Endothelial cell of umbilical vein (primary cell): ENCODE measurements at regions not wholly inside any gene's neighbourhood (a gene's known extent, or its start where the extent isn't known, plus 50 kb on each side); places are given as distances from the start of the nearest gene placed in this dataset.

ENCODE experiments used
- BruUV-seq: library from RNA; stranded (reverse); fragments of 400-500 nt; replicated peaks from 2 replicates; lab custom pipeline; 2021; lab: Mats Ljungman, UMichigan
- CTCF ChIA-PET: fragments of 300-600, 350-600 bp; sonication (Branson Sonifier 250); formaldehyde crosslinking; loops from one replicate; lab custom pipeline; 2021; ENCODE audit warnings: antibody characterized with exemption, inconsistent platforms; lab: Charles Lee
- POLR2A ChIA-PET: fragments of 300-600, 350-600 bp; sonication (Branson Sonifier 250); formaldehyde crosslinking; loops from one replicate; lab custom pipeline; 2021; ENCODE audit warnings: antibody characterized with exemption, inconsistent platforms; lab: Charles Lee
- DNase-seq: peaks from one replicate; pipeline ENCODE4 v3.0.0-alpha.2; 2011; ENCODE audit warnings: low read depth, low spot score
- FAIRE-seq: peaks from 2 replicates; lab custom pipeline; 2011; peaks lifted over from hg19 to GRCh38; lab: Jason Lieb, UNC
- H2AFZ ChIP-seq: 2 replicates; pipeline ENCODE4 v1.6.0; 2012; ENCODE audit warnings: low read depth, low read length, control low read depth, inconsistent platforms
- H3K27ac ChIP-seq: 2 replicates; pipeline ENCODE4 v1.5.1; 2011; ENCODE audit warnings: low read depth, mild to moderate bottlenecking, control low read depth, low read length, moderate library complexity; ENCODE audit not compliant: insufficient read depth
- H3K27me3 ChIP-seq, 2 experiments: 2 replicates each; pipeline versions ENCODE4 v1.6.0 to v1.6.1; 2011; ENCODE audit warnings: low read length in 2 of 2, mixed read lengths in 1 of 2; ENCODE audit not compliant: control insufficient read depth in 2 of 2, insufficient read depth in 2 of 2
- H3K36me3 ChIP-seq, 2 experiments: 2 replicates in 1 of 2; 3 replicates in 1 of 2; pipeline ENCODE4 v1.5.1; 2011; ENCODE audit warnings: low read length in 2 of 2, mild to moderate bottlenecking in 1 of 2, moderate library complexity in 1 of 2; ENCODE audit not compliant: control insufficient read depth in 2 of 2, insufficient read depth in 2 of 2; ENCODE audit errors: extremely low read depth in 1 of 2
- H3K4me1 ChIP-seq: 3 replicates; pipeline ENCODE4 v1.5.1; 2011; ENCODE audit warnings: mild to moderate bottlenecking, low read length; ENCODE audit not compliant: control insufficient read depth, insufficient read depth; ENCODE audit errors: extremely low read depth
- H3K4me2 ChIP-seq: 2 replicates; pipeline ENCODE4 v1.6.1; 2011; ENCODE audit warnings: low read length, control low read depth, mixed read lengths; ENCODE audit not compliant: insufficient read depth
- H3K4me3 ChIP-seq, 3 experiments: fragments of 200-600 bp in 1 of 3; sonication (generic), shearing (Covaris generic) in 1 of 3; replicated peaks in 1 of 3; 2 replicates each; pipeline ENCODE4 v1.5.1; 2011 to 2016; ENCODE audit warnings: control low read depth in 3 of 3, low read length in 3 of 3, mild to moderate bottlenecking in 2 of 3, inconsistent platforms in 1 of 3, low read depth in 1 of 3, moderate library complexity in 1 of 3; ENCODE audit not compliant: insufficient read depth in 1 of 3
- H3K79me2 ChIP-seq: 2 replicates; pipeline ENCODE4 v1.6.0; 2012; ENCODE audit warnings: low read length, inconsistent platforms; ENCODE audit not compliant: control insufficient read depth, insufficient read depth
- H3K9ac ChIP-seq: replicated peaks from 2 replicates; pipeline ENCODE3; 2011; ENCODE audit warnings: low read length, control low read depth; ENCODE audit not compliant: insufficient read depth; ENCODE audit errors: extremely low read depth
- H3K9me1 ChIP-seq: replicated peaks from 3 replicates; pipeline ENCODE4 v1.6.0; 2011; ENCODE audit warnings: mild to moderate bottlenecking, low read length; ENCODE audit not compliant: control insufficient read depth, insufficient read depth; ENCODE audit errors: extremely low read depth
- H3K9me3 ChIP-seq: replicated peaks from 2 replicates; pipeline ENCODE4 v1.5.1; 2012; ENCODE audit warnings: low read length, inconsistent platforms; ENCODE audit not compliant: control insufficient read depth, insufficient read depth
- H4K20me1 ChIP-seq: replicated peaks from 2 replicates; pipeline ENCODE3; 2011; ENCODE audit warnings: mild to moderate bottlenecking, low read length; ENCODE audit not compliant: control insufficient read depth, insufficient read depth; ENCODE audit errors: extremely low read depth
- EZH2 ChIP-seq: IDR thresholded peaks from 2 replicates; pipeline ENCODE4 v1.6.1; 2012; ENCODE audit warnings: borderline replicate concordance, low read depth, mild to moderate bottlenecking, moderate library complexity, low read length, inconsistent platforms; ENCODE audit not compliant: severe bottlenecking
- FOS ChIP-seq: IDR thresholded peaks from 2 replicates; pipeline ENCODE4 v1.6.1; 2011; ENCODE audit warnings: mild to moderate bottlenecking, low read length, moderate library complexity, borderline replicate concordance; ENCODE audit not compliant: insufficient read depth
- dilution Hi-C: fragments of 300-500 bp; cut with MboI; formaldehyde crosslinking; loops from one replicate; pipeline ENCODE4 v1.15.0; 2019; ENCODE audit warnings: low sequenced_read_pairs; ENCODE audit not compliant: extremely low pct_ligation_motif_present
- intact Hi-C: fragments of 100-400 bp; cut with micrococcal nuclease; formaldehyde crosslinking; loops from one replicate; pipeline ENCODE4 v1.10.0; 2022
- TF ChIP-seq, protein P1 (sequence below): IDR thresholded peaks from 2 replicates; pipeline ENCODE4 v1.6.1; 2011; ENCODE audit not compliant: insufficient read depth, insufficient read length

DNA sequence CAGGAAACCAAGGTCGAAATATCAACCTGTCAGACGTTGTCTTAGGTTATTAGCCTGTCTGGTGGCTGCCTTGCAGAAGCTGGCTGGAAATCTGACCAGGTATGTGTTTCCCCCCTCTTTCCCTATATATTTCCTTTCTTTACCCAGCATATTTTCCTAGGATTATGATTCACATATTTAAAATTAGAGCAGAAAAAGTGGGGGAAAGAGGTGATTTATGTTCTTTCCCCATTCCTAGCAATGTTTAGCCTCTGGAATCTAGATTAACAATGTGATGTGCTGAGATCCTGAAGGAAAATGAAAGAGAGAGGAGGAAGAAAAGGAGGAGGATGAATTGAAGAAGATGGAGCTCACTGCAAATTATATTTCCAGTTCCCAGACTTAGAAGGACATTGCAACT is 421.4 kb upstream of the AUTS2 start:
- Histone ChIP-seq H3K4me1 (no peaks in the 10 kb centered on the region), H3K4me2 (no peak overlapping the region), H3K27me3 (no peaks in the 10 kb centered on the region), H3K9me1 (no peaks in the 10 kb centered on the region), H3K9me3 (no peaks in the 10 kb centered on the region), H3K27ac (no peak overlapping the region), H3K9ac (no peak overlapping the region), H2AFZ (no peak overlapping the region), H3K79me2 (no peaks in the 10 kb centered on the region), H4K20me1 (no peaks in the 10 kb centered on the region), H3K36me3 (no peaks in the 10 kb centered on the region), H3K4me3 (no peak overlapping the region)
- TF ChIP-seq FOS = no peak
- POLR2A ChIA-PET = no interaction called here
- no peak for FAIRE-seq
- intact Hi-C loops (no loop called here), dilution Hi-C loops (no loop called here)
- CTCF ChIA-PET = no interaction called here
- no peak for DNase-seq
- BruUV-seq = no TSS peak

DNA sequence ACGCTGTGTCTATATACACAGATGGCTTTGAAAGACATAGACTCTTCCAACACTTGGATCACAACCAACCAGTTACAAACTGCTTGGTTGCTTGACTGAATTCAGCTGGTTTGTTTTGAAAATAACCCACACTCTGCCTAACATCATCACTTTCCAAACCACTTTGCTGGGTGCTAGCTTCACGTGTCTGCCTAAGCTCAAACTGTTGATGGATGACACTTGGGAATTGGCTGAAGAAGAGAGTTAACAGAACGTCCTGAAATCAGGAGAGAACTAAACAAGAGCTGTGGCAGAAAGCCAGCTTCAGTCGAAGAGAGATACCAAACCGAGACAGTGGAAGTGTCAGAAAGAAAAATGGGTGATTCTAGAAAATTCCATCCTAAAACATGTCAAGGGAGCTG is 420.8 kb upstream of the AUTS2 start:
- ChIA-PET CTCF (no interaction called here), POLR2A (no interaction called here)
- intact Hi-C loops = no loop called here
- no peak for TF ChIP-seq EZH2
- TF ChIP-seq, protein P1, sequence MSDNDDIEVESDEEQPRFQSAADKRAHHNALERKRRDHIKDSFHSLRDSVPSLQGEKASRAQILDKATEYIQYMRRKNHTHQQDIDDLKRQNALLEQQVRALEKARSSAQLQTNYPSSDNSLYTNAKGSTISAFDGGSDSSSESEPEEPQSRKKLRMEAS = no peak
- Histone ChIP-seq H3K4me3 (no peak overlapping the region), H2AFZ (no peak overlapping the region), H3K27ac (no peak overlapping the region), H4K20me1 (no peaks in the 10 kb centered on the region), H3K4me1 (no peaks in the 10 kb centered on the region), H3K9me1 (no peaks in the 10 kb centered on the region), H3K4me2 (no peak overlapping the region), H3K27me3 (no peaks in the 10 kb centered on the region), H3K36me3 (no peaks in the 10 kb centered on the region), H3K9ac (no peak overlapping the region), H3K9me3 (no peaks in the 10 kb centered on the region), H3K79me2 (no peaks in the 10 kb centered on the region)
- dilution Hi-C loops = no loop called here
- DNase-seq (no peak), FAIRE-seq (no peak)
- no TSS peak for BruUV-seq
